GM19043 (cell line): ENCODE measurements at regions not wholly inside any gene's neighbourhood (a gene's known extent, or its start where the extent isn't known, plus 50 kb on each side); places are given as distances from the start of the nearest gene placed in this dataset.

Source experiments
- ATAC-seq: cut with Tn5 transposase; IDR thresholded peaks from one replicate; pipeline ENCODE4 v1.9.1; 2021; ENCODE audit warnings: low read depth; ENCODE audit not compliant: unreplicated experiment

GRCh38 chr9:22278426-22278825, 168.2 kb upstream of the DMRTA1 start:
- ATAC-seq = no peak

DNA sequence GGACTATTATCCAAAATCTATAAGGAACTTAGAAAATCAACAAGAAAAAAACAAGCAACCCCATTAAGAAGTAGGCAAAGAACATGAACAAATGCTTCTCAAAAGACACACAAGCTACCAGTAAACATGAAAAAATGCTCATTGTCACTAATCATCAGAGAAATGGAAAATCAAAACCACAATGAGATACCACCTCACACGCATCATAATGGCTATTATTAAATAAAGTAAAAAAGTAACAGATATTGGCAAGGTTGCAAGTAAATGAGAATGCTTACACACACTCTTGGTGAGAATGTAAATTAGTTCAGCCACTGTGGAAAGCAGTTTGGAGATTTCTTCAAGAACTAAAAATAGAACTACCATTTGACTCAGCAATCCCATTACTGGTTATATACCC, 167.0 kb upstream of the DMRTA1 start:
- ATAC-seq = no peak

GRCh38 chr9:22285066-22285465, 161.6 kb upstream of the DMRTA1 start:
- ATAC-seq = no peak

DNA sequence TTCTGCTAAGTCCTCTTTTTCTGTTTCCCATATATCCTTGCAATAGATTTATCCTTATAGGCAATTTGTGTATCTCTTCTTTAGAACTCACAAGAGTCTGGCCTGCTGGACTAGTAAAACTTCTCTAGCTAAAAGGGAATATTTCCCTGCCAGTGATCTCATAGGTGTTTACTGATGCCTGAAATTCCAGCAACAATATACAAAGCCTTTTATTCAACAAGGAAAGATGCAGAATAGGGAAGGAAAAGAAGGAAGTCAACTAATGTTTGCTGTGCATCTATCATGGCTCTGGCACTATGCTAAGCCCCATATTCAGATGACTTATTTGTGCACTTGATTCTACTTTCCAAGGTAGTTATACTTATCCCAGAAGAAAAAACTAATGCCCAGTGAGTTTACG, 160.0 kb upstream of the DMRTA1 start:
- ATAC-seq = no peak

DNA sequence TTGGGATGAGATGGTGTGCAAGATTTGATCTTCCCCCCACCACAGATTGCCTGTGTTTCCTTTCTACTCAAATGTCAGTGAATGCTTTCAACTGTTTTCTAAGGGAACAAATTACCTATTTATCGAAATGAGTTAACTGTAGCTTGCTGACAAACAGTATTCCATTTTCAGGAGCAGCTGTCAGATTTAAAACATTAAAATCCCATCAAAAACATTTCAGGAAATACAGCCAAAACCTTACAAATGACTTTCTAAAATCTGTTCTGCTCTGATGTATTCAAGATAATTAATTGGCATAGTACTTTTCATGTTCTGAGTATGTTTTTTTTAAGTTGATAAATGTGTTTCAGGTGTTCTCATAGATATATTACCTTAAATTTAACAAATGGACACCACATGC, 158.0 kb upstream of the DMRTA1 start:
- no peak for ATAC-seq

DNA sequence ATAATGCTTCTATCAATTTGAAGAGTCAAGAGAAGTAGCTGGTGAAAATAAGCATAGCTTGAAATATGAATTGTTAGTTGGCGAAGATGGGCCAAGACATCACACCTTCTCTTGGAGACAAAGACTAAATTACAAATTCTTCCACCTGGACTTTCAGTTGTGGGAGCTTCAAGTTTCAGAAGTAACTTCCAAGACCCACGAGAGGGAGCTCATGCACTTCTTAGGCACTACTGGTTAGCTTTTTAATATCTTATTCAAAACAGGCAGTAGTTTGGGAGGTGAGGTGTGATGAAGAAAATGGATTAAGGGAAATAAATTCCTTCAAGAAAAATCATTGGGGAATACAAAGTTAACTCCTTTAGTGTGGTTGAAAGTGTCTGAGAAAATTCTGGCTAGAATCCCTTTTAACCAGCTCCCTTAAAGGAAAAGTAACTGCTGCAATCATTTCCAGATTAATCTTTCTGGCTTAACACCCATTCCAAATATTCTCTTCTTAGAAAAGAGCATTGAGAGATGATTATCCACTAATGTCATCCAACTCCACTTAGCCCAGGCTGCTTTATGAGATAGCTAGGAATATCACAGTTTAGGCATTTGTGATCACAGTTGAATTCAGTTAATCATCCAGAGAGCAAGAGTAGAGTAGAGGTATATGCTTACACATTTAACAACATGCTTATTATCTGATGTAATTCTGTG, 139.5 kb upstream of the DMRTA1 start:
- ATAC-seq = no peak

- ATAC-seq = no peak
Observed at GRCh38 chr9:22308177-22308576, 138.4 kb upstream of the DMRTA1 start.

- ATAC-seq = no peak
Observed at GRCh38 chr9:22316645-22317044, 130.0 kb upstream of the DMRTA1 start.

DNA sequence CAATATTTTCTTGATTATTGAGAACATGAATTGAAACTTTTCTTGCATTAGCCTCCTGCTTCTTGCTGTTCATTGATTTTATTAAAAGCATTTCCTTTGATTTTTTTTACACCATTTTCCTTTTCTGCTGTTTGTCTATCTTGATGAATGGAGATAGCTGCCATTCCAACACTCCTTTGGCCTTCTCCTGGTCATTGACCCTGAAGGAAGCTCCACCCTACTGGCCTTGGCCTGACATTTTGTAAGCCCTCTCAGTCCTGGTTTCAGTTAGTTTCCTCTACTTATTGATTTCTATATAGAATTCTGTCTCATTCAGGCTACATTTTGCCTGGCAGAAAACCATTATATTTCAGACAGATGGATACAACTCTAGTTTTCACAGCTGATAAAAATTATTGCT, 115.1 kb upstream of the DMRTA1 start:
- no peak for ATAC-seq

DNA sequence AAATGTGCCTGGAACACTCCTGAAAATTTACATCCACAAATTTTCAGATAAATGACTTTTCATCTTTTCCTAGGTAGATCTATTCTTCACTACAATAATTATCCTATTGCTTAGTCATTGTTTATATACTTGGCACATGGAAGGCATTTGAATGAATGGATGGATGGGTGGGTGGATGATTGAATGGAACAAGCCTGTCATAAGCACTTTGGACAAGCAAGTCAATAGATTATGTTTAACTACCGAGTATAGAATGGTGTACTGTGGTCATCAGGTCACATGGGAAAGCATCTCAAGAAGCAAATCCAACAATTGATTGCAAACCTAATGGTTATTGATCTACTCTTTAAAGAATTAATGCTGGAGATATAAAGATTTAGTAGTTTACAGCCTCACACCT, 114.4 kb upstream of the DMRTA1 start:
- no peak for ATAC-seq

DNA sequence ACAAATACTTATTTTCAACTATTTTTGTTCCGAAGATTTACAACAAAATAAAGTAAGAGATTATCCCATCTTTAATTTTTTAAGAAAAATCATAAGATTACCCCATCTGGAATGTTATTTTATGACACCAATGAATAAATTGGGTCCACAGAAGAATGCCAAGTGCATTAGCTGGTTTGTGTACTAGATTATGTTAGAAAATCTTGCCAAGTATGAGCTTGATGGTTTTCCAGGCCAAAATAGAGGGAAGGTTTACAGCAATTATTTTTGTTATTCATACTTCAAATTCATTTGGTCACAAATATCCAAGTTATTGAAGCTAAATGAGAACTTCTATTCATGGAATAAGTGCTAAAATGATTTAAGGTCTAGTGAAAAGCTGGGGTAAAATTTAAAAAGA, 109.4 kb upstream of the DMRTA1 start:
- no peak for ATAC-seq

GRCh38 chr9:22342491-22343217, 104.0 kb upstream of the DMRTA1 start:
- ATAC-seq = no peak

- no peak for ATAC-seq
Observed at GRCh38 chr9:22343218-22343611, 103.4 kb upstream of the DMRTA1 start.

GRCh38 chr9:22354699-22355384, 91.8 kb upstream of the DMRTA1 start:
- ATAC-seq = no peak

GRCh38 chr9:22356985-22357384, 89.6 kb upstream of the DMRTA1 start:
- no peak for ATAC-seq

DNA sequence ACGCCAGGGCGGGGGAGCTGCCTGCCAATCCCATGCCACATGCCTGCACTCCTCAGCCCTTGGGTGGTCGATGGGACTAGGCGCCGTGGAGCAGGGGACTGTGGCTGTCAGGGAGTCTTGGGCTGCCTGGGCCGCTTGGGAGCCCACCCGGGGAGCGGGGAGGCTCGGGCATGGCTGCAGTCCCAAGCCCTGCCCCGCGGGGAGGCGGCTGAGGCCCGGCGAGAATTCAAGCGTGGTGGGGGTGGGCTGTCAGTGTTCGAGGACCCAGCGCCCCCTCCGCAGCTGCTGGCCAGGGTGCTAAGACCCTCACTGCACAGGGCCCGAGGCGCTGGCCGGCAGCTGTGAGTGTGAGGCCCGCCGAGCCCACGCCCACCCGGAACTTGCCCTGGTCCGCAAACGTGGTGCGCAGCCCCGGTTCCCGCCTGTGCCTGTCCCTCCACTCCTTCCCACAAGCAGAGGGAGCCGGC, 83.2 kb upstream of the DMRTA1 start:
- ATAC-seq = no peak

DNA sequence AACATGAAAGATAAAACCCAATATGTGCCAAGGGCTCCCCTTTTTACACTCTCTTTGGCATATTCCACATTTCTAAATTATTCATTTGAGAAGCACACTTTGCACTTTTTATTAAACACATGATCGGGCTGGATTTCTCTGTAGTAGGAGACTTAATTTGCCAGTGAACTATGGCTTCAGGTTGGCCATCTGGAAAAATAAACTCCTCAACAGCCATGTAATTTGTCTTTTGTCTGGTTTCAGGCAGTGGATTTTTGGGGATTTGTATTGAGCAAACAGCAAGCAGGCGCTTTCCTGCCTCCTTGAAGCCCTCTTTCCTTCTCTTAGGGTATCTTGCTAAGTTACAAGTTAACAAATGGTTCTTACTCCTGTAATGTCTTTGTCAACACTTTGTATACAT, 73.0 kb upstream of the DMRTA1 start:
- ATAC-seq = no peak

DNA sequence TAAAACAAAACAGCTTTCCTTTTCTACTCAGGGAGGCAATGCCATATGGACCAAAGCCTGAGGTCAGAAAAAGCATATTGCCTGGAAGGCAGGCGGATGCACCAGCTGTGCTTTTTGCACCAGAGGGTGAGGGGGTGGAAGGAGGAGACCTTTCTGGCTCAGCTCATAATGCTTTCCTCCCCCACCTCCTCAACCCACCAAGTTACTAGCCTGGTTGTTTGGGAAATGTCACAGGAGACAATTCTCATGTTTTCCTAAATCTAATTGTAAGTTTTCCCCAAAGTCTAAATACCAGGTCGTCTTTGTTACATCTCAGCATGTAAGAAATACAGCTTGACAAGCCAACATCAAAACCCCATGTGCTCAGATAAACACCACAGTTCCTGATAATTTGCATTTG, 72.6 kb upstream of the DMRTA1 start:
- no peak for ATAC-seq

DNA sequence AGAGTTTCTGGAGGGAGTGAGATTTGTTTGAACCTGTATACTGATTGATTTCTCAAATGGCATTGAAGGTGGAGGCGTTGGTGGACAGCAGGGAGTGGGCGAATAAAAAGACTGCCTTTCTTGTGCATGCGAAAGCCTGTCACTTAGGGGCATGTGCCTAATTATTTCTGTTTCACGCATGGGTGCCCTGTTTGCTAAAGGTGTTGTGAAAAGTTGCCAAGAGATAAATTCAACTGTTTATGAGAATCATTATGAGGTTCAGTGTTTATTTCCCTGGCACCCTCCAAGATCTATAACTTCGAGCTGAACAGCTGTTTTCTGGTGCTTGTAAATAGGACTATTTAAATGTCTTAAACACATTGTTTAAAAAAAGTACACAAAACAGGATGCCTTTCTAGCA, 67.4 kb upstream of the DMRTA1 start:
- no peak for ATAC-seq

- ATAC-seq = no peak
Observed at GRCh38 chr9:22381170-22381569, 65.5 kb upstream of the DMRTA1 start.

DNA sequence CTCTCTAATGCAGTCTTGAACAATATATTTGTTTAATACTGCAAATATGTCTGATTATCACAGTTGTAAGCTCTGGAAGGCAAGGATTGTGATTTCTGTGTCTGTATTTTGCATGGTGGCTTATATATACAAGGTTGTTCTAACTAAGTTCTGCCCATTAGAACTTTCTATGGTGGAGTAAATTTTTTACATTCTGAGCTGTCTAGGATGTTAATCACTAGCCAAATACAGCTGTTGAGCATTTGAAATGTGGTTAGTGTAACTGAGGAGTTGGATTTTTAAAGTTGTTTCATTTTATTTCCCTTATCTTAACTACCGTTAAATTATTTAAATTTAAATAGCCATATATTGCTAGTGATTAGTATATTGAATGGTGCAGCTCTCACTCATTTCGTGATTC, 64.3 kb upstream of the DMRTA1 start:
- ATAC-seq = no peak

- ATAC-seq = no peak
Observed at GRCh38 chr9:22383718-22384117, 62.9 kb upstream of the DMRTA1 start.
